GM19372 (cell line): ENCODE measurements at regions not wholly inside any gene's neighbourhood (a gene's known extent, or its start where the extent isn't known, plus 50 kb on each side); places are given as distances from the start of the nearest gene placed in this dataset.

Source experiments
- ATAC-seq: cut with Tn5 transposase; IDR thresholded peaks from one replicate; pipeline ENCODE4 v1.9.1; 2021; ENCODE audit warnings: mild to moderate bottlenecking, low read depth, moderate library complexity; ENCODE audit not compliant: unreplicated experiment

GRCh38 chr3:101042996-101043686, 49.9 kb upstream of the ABI3BP start:
- no peak for ATAC-seq
